Glomerular endothelial cell (primary cell): ENCODE measurements at regions not wholly inside any gene's neighbourhood (a gene's known extent, or its start where the extent isn't known, plus 50 kb on each side); places are given as distances from the start of the nearest gene placed in this dataset.
"Not testable (repeated sequence)": the region's sequence is repeated elsewhere in the genome, so short reads cannot be mapped to it uniquely, and the experiment has no call there.

Experiments used
- DNase-seq: peaks from one replicate; pipeline ENCODE4 v3.0.0-alpha.2; 2011; ENCODE audit warnings: low read depth, low spot score; ENCODE audit errors: extremely low read depth

- DNase-seq = no peak
These were observed 497.2 kb downstream of the BCKDHB start for GRCh38 chr6:80603679-80604078.

- no peak for DNase-seq
These were observed 488.0 kb downstream of the BCKDHB start for GRCh38 chr6:80594461-80594860.

GRCh38 chr6:80592436-80592835, 486.0 kb downstream of the BCKDHB start:
- DNase-seq = no peak

- no peak for DNase-seq
These were observed 479.8 kb downstream of the BCKDHB start for GRCh38 chr6:80586242-80586641.

- no peak for DNase-seq
These were observed 473.0 kb downstream of the BCKDHB start for GRCh38 chr6:80579391-80580023.

- DNase-seq = not testable (repeated sequence)
These were observed 466.8 kb downstream of the BCKDHB start for GRCh38 chr6:80573320-80573719.

- no peak for DNase-seq
These were observed 459.9 kb downstream of the BCKDHB start for GRCh38 chr6:80566361-80566760.

- DNase-seq = no peak
These were observed 446.7 kb downstream of the BCKDHB start for GRCh38 chr6:80553071-80553740.

GRCh38 chr6:80550748-80551147, 444.3 kb downstream of the BCKDHB start:
- DNase-seq = no peak

GRCh38 chr6:80550281-80550680, 443.8 kb downstream of the BCKDHB start:
- DNase-seq = no peak

GRCh38 chr6:80548532-80548931, 442.1 kb downstream of the BCKDHB start:
- DNase-seq = no peak

- no peak for DNase-seq
These were observed 441.4 kb downstream of the BCKDHB start for GRCh38 chr6:80547827-80548226.

- DNase-seq = no peak
These were observed 438.7 kb downstream of the BCKDHB start for GRCh38 chr6:80544976-80545722.

GRCh38 chr6:80544555-80544954, 438.1 kb downstream of the BCKDHB start:
- no peak for DNase-seq

- DNase-seq = no peak
These were observed 437.2 kb downstream of the BCKDHB start for GRCh38 chr6:80543598-80544222.

GRCh38 chr6:80543151-80543550, 436.7 kb downstream of the BCKDHB start:
- no peak for DNase-seq

GRCh38 chr6:80541886-80542285, 435.4 kb downstream of the BCKDHB start:
- no peak for DNase-seq

- DNase-seq = no peak
These were observed 434.7 kb downstream of the BCKDHB start for GRCh38 chr6:80541181-80541580.

- no peak for DNase-seq
These were observed 434.2 kb downstream of the BCKDHB start for GRCh38 chr6:80540700-80541099.

GRCh38 chr6:80537118-80537972, 430.9 kb downstream of the BCKDHB start:
- no peak for DNase-seq
